CD14-positive monocyte (primary cell): ENCODE measurements at regions not wholly inside any gene's neighbourhood (a gene's known extent, or its start where the extent isn't known, plus 50 kb on each side); places are given as distances from the start of the nearest gene placed in this dataset.

ENCODE experiments used
- DNase-seq, 3 donors: peaks; one replicate each; pipeline ENCODE4 v3.0.0-alpha.2; 2011 to 2022
- H2AFZ ChIP-seq: 2 replicates; pipeline ENCODE4 v1.6.0; 2012; ENCODE audit warnings: mild to moderate bottlenecking, low read depth, low read length, inconsistent platforms; ENCODE audit not compliant: insufficient read depth, poor library complexity, severe bottlenecking
- H3K27ac ChIP-seq, 2 donors: 1 replicate in 1 of 2; 2 replicates in 1 of 2; pipeline ENCODE4 v1.5.1; 2012 to 2013; ENCODE audit warnings: low read length in 2 of 2, control low read depth in 1 of 2, inconsistent platforms in 1 of 2, low read depth in 1 of 2, mild to moderate bottlenecking in 1 of 2
- H3K27me3 ChIP-seq, 2 donors: one replicate each; pipeline versions ENCODE4 v1.6.0 to v1.6.1; 2011 to 2013; ENCODE audit warnings: low read length in 2 of 2; ENCODE audit not compliant: control insufficient read depth in 2 of 2, insufficient read depth in 2 of 2
- H3K36me3 ChIP-seq, 2 donors: replicated peaks in 1 of 2; 1 replicate in 1 of 2; 2 replicates in 1 of 2; pipeline versions ENCODE4 v1.5.1 to v1.6.1; 2012 to 2013; ENCODE audit warnings: low read length in 2 of 2, control low read depth in 1 of 2, inconsistent platforms in 1 of 2, mild to moderate bottlenecking in 1 of 2; ENCODE audit not compliant: insufficient read depth in 2 of 2, control insufficient read depth in 1 of 2
- H3K4me1 ChIP-seq, 2 donors: 1 replicate in 1 of 2; 2 replicates in 1 of 2; pipeline versions ENCODE4 v1.5.1 to v1.6.1; 2012 to 2013; ENCODE audit warnings: low read length in 2 of 2, control low read depth in 1 of 2, inconsistent platforms in 1 of 2, mild to moderate bottlenecking in 1 of 2, moderate library complexity in 1 of 2; ENCODE audit not compliant: insufficient read depth in 2 of 2, control insufficient read depth in 1 of 2
- H3K4me2 ChIP-seq: replicated peaks from 2 replicates; pipeline ENCODE3; 2012; ENCODE audit warnings: low read length, moderate library complexity, mild to moderate bottlenecking; ENCODE audit not compliant: poor library complexity, severe bottlenecking; ENCODE audit errors: extremely low read depth
- H3K4me3 ChIP-seq, 3 experiments: fragments of 200-600 bp in 1 of 3; sonication (generic) in 1 of 3; replicated peaks in 1 of 3; 1 replicate in 2 of 3; 2 replicates in 1 of 3; pipeline ENCODE4 v1.5.1; 2011 to 2013; ENCODE audit warnings: low read length in 3 of 3, mild to moderate bottlenecking in 3 of 3, control low read depth in 2 of 3, low read depth in 2 of 3, inconsistent platforms in 1 of 3, moderate library complexity in 1 of 3
- H3K79me2 ChIP-seq: 2 replicates; pipeline ENCODE4 v1.6.0; 2012; ENCODE audit warnings: mild to moderate bottlenecking, control low read depth, inconsistent platforms, low read length, moderate library complexity; ENCODE audit not compliant: insufficient read depth
- H3K9ac ChIP-seq: 2 replicates; pipeline ENCODE4 v1.6.0; 2017; ENCODE audit warnings: low read length, mild to moderate bottlenecking; ENCODE audit not compliant: insufficient read depth, poor library complexity, severe bottlenecking
- H3K9me3 ChIP-seq, 2 donors: replicated peaks in 1 of 2; 1 replicate in 1 of 2; 2 replicates in 1 of 2; pipeline versions ENCODE4 v1.5.1 to v1.6.1; 2012 to 2013; ENCODE audit warnings: low read length in 2 of 2, control low read depth in 1 of 2; ENCODE audit not compliant: control insufficient read depth in 1 of 2, insufficient read depth in 1 of 2
- H4K20me1 ChIP-seq: 2 replicates; pipeline ENCODE4 v1.6.0; 2012; ENCODE audit warnings: mild to moderate bottlenecking, low read length, control low read depth, moderate library complexity; ENCODE audit not compliant: insufficient read depth
- H3K27ac Mint-ChIP-seq, 7 donors: one replicate each; pipeline ENCODE4 v1.8.0; 2020; ENCODE audit warnings: mild to moderate bottlenecking in 7 of 7, mixed read lengths in 7 of 7, moderate library complexity in 6 of 7, inconsistent platforms in 2 of 7
- H3K27me3 Mint-ChIP-seq, 3 donors: one replicate each; pipeline ENCODE4 v1.8.0; 2021 to 2022; ENCODE audit warnings: low read depth in 3 of 3, mild to moderate bottlenecking in 3 of 3, mixed read lengths in 3 of 3, moderate library complexity in 3 of 3, inconsistent platforms in 1 of 3
- H3K36me3 Mint-ChIP-seq, 2 donors: one replicate each; pipeline ENCODE4 v1.8.0; 2020; ENCODE audit warnings: mixed read lengths in 2 of 2, inconsistent platforms in 1 of 2, mild to moderate bottlenecking in 1 of 2
- H3K4me1 Mint-ChIP-seq: one replicate; pipeline ENCODE4 v1.8.0; 2020; ENCODE audit warnings: mild to moderate bottlenecking, mixed read lengths
- H3K4me3 Mint-ChIP-seq, 2 donors: one replicate each; pipeline ENCODE4 v1.8.0; 2020; ENCODE audit warnings: mild to moderate bottlenecking in 2 of 2, mixed read lengths in 2 of 2, moderate library complexity in 1 of 2
- H3K9me3 Mint-ChIP-seq, 7 donors: one replicate each; pipeline ENCODE4 v1.8.0; 2020 to 2022; ENCODE audit warnings: mixed read lengths in 7 of 7, mild to moderate bottlenecking in 6 of 7, moderate library complexity in 6 of 7, inconsistent platforms in 2 of 7
- CTCF ChIP-seq: fragments of 200-600 bp; IDR thresholded peaks from one replicate; pipeline ENCODE4 v1.8.0; 2022; ENCODE audit warnings: antibody characterized with exemption, mild to moderate bottlenecking
- whole genome bisulfite sequencing: methylation state at CpG from one replicate; pipeline ENCODE4 v1.1.5; 2013; ENCODE audit warnings: missing lambda C conversion rate; ENCODE audit not compliant: insufficient coverage; 5-methylcytosine and 5-hydroxymethylcytosine counted together
- intact Hi-C, 2 donors: fragments of 100-400 bp; cut with micrococcal nuclease; formaldehyde crosslinking; loops; one replicate each; pipeline versions ENCODE4 v1.15.0 to v1.15.1; 2023

GRCh38 chr11:121931121-121931520 is 184.9 kb downstream of the BLID start:
- Histone ChIP-seq H3K9ac (no peak overlapping the region), H3K4me2 (no peak overlapping the region), H4K20me1 (no peaks in the 10 kb centered on the region), H3K27me3 (peaks cover 22% of the 10 kb centered on the region in 2 donors), H3K4me3 (no peak overlapping the region), H3K27ac (no peak overlapping the region), H2AFZ (no peak overlapping the region), H3K9me3 (no peaks in the 10 kb centered on the region), H3K79me2 (no peaks in the 10 kb centered on the region), H3K4me1 (peaks cover 13 to 14% of the 10 kb centered on the region in 2 donors), H3K36me3 (no peaks in the 10 kb centered on the region)
- intact Hi-C loops: no loop called here
- 100% methylated on average over 1 of the region's 2 CpGs for WGBS
- no peak for TF ChIP-seq CTCF
- Mint-ChIP-seq H3K4me3 (no peak overlapping the region), H3K27me3 (peaks cover 11 to 13% (median 11%) of the 10 kb centered on the region in 3 donors), H3K36me3 (no peaks in the 10 kb centered on the region), H3K9me3 (peaks cover 0 to 2% (median 0%) of the 10 kb centered on the region in 7 donors), H3K4me1 (peaks cover 2% of the 10 kb centered on the region), H3K27ac (no peak overlapping the region)
- DNase-seq: no peak

- no peaks in the 10 kb centered on the region for H3K36me3 ChIP-seq
- WGBS: no CpG with 5 or more reads among the region's 18 CpGs
- no peaks in the 10 kb centered on the region for H3K79me2 ChIP-seq
- peak overlapping the region; percentile 41 to 77 (median 74) for H3K4me3 ChIP-seq
- peak overlapping the region; percentile 24 to 70 for H3K27ac ChIP-seq
- no peaks in the 10 kb centered on the region for H3K9me3 Mint-ChIP-seq
- H3K4me1 ChIP-seq: peaks cover 13 to 14% of the 10 kb centered on the region in 2 donors
- no peaks in the 10 kb centered on the region for H4K20me1 ChIP-seq
- peaks cover 2% of the 10 kb centered on the region for H3K4me1 Mint-ChIP-seq
- peak overlapping the region; percentile 66 for H2AFZ ChIP-seq
- no peaks in the 10 kb centered on the region for H3K9me3 ChIP-seq
- H3K36me3 Mint-ChIP-seq: no peaks in the 10 kb centered on the region
- peak overlapping the region; percentile 41 for H3K9ac ChIP-seq
- peak; percentile 29 to 68 (median 41) for DNase-seq
- peak overlapping the region; percentile 76 for H3K4me2 ChIP-seq
- peaks cover 10 to 13% (median 11%) of the 10 kb centered on the region in 3 donors for H3K27me3 Mint-ChIP-seq
- no peak overlapping the region for H3K27ac Mint-ChIP-seq
- no peak for TF ChIP-seq CTCF
- H3K4me3 Mint-ChIP-seq: no peak overlapping the region
- peaks cover 22% of the 10 kb centered on the region in 2 donors for H3K27me3 ChIP-seq
- intact Hi-C loops: no loop called here
These were observed 185.7 kb downstream of the BLID start for GRCh38 chr11:121930004-121930965.
